GM19238 (cell line): ENCODE measurements at regions not wholly inside any gene's neighbourhood (a gene's known extent, or its start where the extent isn't known, plus 50 kb on each side); places are given as distances from the start of the nearest gene placed in this dataset.
"Not testable (repeated sequence)": the region's sequence is repeated elsewhere in the genome, so short reads cannot be mapped to it uniquely, and the experiment has no call there.

Experiments used
- DNase-seq: peaks from one replicate; pipeline ENCODE4 v3.0.0; 2011; ENCODE audit warnings: low spot score; ENCODE audit not compliant: insufficient read length

DNA sequence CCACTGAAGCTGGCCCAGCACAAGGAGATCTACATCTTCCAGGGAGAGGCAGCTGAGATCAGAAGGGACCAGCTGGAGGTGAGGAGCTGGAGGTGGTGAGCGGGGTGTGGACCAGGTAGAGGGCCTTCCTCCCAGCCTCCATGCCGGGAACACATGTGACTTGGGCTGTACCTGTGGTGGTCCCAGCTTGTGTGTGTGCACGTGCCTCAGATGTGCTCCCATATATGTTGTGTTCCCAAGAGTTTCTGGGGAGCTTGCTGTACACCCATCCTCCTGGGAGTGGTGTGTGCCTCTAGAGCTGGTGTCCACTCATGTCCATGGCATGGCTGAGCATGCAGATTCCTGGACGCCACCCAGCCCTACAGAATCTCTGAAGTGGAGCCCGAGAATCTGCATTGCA lies 183.7 kb upstream of the AKAP13 start:
- DNase-seq, result not testable (repeated sequence)

DNA sequence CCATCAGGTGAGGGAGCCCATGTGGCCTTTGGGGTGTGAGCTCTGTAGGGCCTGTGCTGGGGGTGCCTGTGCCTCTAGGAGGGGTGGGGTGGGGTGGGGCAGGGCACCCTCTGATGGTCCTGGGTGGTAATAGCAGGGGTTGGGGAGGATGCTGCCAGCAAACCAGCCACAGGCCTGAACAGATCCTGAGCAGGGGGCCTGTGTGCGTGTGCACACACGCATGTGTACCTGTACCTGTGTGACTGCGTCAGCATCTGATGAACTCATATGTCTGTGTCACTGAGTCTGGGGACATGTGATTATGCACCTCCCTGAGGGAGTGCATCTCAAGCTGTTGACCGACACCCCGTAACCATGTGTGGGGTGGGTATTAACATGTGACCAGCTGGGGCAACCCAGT lies 182.8 kb upstream of the AKAP13 start:
- not testable (repeated sequence) for DNase-seq

DNA sequence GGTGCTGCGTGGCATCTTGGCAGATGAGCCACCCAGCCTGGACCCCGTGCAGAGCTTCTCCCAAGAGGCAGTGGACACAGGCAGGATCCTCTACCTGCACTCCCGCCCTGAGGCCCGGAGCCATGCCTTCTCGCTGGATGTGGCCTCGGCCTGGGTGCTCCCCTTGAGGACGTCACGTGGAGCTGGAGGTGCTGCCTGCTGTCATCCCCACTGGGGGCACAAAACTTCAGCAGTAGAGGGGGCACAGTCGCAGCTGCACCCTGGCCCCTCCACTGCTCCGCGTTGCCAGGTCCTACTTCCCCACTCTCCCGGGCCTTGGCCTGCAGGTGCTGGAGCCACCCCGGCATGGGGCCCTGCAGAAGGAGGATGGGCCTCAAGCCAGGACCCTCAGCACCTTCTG lies 182.0 kb upstream of the AKAP13 start:
- DNase-seq, result not testable (repeated sequence)

DNA sequence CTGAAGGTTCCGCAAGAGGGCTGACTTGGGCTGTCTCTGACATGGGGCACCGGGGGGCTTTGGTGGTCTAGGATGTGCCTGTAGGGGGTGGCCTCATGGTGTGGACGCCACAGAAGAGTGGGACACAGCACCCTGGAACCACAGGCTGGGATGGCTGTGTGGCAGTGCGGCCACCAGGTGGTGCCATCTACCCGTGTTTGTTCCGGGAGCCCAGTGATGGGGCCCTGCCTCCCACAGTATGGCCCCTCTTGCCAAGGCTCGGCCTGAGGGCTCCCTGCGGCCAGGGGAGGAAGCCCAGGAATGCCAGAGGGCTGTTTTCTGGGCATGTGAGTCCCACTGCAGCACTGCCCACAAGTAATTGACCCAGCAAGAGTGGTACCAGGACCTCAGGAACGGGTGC lies 180.2 kb upstream of the AKAP13 start:
- DNase-seq, result not testable (repeated sequence)

DNA sequence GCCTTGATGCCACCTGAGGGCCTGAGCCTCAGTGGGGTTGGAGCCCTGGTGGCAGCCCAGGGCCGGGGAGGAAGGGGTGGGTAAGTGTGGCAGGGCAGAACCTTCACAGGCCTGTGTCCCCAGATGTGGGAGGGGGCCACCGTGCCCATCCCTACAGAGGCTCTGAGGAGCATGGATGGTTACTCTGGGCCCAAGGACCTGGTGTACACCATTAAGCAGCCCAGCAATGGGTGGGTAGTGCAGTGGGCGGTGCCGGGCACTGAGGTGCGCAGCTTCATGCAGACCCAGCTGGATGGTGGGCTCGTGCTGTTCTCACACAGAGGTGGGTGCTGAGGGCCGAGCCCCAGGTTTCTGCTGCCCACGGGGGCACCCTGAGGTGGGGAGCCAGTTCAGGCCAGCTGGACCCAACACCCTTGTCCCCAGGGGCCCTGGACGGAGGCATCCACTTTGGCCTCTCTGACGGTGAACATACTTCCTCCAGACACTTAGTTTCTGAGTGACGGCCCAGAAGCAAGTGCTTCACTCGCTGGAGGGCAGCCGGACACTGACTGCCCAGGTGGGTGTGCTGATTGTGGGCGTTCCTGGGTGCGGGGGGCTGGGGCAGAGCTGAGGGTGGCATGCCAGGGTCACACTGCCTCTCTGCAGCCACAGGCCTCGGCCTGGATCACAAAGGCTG lies 179.1 kb upstream of the AKAP13 start:
- DNase-seq, result not testable (repeated sequence)

DNA sequence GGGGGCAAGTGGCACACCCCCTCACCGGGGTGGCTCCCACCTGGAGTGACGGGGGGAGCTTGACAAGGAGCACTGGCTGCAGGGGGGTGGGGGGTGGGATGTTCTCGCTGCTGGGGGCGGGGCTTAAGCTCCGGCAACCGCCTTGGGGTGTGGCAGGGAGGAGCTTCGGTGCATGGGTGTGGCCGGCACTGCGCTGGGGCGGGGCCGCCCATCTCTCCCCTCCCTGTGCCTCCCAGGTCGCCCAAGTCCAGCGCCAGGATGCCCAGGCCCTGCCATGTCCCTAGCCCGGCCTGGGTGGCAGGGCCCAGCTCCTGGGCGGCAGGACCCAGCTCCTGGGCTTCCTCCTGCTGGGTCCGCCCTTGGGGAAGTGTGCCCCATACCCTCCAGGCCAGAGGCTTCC lies 175.9 kb upstream of the AKAP13 start:
- not testable (repeated sequence) for DNase-seq

DNA sequence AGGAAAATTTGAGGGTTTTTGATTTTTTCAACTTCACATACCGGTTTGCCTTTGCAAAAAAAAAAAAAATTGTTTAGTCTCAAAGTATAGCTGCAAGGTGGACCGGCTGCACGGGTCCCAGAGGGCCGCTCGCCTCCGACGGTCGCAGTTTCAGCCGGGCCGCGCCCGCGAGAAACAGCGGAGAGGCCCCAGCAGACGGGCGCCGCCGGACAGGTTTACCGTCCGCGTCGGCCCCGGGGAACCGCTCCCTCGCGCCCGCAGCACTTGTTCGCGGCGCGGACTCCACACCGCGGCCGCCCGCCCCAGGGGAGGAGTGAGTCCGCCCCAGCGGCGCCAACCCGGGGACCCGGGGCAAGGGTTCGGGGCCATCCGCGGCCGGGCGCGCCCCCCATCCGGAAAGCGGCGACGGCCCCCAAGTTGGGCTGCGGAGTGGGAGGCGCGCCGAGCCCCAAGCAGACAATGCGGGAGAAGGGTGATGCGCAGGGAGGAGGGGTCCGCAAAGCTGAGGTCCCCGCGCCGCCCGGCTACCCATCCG lies 146.5 kb upstream of the AKAP13 start:
- not testable (repeated sequence) for DNase-seq

DNA sequence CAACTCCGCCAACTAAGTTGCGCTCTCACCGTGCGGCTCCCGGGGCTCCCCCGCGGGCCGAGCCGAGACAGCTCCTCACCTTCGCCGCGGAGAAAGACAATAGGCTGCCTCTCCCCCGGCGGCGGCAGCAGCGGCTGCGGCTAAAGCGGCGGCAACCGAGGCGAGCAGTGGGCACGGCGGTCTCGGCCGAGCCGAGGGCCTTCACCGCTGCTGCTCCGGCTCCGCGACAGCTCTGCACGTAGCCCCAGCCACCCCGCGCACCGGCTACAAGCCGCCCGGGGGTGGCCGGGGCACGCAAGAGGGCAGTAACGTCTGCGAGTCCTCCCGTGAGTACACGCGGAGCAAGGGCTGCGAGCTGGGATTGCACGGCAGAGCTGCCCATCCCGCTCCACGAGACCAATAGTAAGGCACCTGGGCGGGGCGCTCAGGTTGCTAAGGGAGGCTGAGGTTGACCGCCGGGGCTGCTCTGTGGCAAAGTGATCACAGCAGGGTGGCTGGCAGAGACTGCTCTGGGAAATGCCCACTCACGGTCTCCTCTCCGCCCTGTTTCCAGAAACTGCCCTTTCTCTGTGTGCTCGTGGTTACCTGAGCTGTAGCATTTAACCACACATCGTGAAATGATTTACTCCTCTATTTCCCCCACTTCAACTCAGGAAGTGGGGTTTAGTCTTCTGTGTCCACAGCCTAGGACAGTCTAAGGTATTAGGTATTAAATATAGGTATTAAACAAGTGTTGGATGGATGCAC lies 145.8 kb upstream of the AKAP13 start:
- not testable (repeated sequence) for DNase-seq

DNA sequence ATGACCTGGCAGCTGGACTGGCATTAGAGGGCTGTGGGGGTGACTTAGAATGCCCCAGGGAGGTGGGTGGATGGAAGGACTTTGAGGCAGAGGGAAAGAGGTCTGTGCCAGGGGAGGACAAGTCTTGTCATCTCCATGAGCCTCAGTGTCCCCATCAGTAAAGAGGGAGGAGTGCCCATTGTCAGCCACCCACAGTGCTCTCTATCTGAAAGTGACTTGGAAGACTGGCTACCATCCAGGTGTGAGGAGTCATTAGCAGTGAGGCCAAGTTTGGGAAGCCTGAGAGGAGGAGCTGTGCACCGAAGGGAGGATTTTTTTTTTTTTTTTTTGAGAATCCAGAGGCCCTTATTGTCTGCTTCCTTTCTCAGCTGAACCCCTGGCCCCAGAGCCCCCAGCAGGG lies 136.3 kb upstream of the AKAP13 start:
- DNase-seq, result not testable (repeated sequence)

DNA sequence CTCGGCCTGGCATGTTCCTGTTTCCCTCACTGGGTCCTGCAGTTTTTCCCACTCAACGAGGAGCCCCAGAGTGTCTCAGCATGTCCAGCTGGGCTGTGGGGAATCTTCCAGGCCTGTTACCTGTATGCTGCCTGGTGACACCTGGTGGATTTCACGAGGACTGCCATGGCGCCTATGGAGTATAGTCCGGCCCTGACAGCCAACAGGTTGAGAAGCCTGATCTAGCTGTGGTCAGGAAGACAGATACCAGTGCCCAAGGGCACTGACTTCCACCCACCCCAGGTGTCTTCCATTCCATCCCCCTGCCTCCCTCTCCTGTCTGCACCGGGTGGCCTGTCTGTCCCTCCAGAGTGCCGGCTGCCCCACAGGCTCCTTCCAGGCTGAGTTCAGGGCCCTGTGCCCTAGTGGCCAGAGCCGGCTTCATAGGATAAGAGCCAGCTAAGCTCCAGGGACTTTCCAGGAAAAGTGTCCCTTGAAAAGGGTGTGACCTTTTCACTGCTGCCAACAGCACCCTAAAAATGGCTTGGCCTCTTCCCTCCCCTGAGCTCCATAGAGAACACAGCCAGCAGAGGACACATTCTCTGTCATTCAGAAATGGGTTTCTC lies 129.4 kb upstream of the AKAP13 start:
- not testable (repeated sequence) for DNase-seq

DNA sequence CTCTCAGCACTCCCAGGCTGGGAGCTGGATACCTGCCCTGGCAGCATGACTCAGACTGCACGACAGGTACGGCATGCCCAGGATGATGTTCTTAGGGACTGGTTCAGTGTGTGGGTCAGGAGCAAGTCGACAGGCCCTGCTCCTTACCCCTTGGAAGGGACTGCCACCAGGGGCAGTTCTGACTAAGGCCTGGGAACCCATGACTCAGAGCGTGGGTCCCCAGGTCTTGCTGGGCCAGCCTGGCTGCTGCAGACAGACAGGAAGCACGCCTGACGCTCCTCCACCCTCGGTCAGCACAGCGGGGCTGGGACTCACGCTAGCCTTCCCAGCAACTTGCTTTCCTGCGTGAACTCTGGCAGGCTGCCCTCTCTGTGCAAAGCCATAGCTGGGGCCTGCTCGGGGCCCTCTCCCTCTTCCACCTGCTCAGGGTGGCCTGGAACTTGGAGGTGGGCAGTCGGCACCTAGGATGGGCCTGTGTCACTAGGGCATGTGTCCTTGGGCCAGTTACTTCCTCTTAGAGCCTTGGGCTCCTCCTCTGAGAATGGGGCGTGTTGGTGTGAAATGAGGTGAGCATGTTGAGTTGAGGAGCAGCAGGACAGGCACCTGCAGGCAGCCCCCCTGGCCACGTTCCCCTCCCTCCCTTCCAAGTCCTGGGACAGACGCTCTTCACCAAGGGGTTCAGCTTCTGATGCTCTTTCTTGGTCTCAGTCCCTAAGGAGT lies 127.0 kb upstream of the AKAP13 start:
- DNase-seq, result peak; percentile 19

DNA sequence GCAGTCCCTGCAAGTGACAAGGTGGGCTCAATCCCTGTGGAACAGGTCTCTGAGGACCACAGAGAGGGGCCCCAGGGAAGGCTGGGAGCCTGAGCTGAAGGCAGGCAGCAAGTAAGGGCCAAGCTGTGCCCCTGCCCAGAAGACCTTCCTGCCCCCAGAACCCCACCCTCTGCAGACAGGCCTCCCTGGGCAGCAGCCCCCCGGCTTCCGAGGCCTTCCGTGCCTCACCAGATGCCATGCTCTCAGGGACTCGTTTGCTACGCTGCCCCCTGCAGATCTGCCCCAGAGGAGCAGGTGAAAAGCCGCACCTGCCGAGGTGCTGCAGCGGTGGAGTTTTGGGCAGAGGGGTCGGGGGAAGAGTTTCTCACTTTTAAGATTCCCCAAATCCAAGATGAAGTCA lies 125.4 kb upstream of the AKAP13 start:
- not testable (repeated sequence) for DNase-seq

DNA sequence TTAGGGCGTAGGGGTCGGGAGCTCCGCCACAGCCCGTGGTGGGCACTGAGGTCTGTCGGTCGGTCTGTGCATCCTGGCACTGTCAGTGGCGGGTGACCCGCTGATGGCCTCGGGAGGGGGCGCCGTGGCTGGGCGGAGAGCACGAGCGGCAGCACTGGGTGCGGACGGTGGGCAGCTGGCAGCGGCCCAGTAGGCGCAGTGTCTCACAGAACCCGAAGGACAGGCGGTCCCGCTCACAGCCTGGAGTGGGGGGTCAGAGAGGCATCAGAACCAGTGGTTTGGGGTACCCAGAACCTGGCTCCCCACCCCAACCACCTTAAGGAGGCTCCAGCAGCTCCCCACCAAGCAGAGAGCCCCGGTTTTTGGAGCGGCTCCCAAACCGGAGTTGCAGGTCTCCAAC lies 124.9 kb upstream of the AKAP13 start:
- DNase-seq, result not testable (repeated sequence)

DNA sequence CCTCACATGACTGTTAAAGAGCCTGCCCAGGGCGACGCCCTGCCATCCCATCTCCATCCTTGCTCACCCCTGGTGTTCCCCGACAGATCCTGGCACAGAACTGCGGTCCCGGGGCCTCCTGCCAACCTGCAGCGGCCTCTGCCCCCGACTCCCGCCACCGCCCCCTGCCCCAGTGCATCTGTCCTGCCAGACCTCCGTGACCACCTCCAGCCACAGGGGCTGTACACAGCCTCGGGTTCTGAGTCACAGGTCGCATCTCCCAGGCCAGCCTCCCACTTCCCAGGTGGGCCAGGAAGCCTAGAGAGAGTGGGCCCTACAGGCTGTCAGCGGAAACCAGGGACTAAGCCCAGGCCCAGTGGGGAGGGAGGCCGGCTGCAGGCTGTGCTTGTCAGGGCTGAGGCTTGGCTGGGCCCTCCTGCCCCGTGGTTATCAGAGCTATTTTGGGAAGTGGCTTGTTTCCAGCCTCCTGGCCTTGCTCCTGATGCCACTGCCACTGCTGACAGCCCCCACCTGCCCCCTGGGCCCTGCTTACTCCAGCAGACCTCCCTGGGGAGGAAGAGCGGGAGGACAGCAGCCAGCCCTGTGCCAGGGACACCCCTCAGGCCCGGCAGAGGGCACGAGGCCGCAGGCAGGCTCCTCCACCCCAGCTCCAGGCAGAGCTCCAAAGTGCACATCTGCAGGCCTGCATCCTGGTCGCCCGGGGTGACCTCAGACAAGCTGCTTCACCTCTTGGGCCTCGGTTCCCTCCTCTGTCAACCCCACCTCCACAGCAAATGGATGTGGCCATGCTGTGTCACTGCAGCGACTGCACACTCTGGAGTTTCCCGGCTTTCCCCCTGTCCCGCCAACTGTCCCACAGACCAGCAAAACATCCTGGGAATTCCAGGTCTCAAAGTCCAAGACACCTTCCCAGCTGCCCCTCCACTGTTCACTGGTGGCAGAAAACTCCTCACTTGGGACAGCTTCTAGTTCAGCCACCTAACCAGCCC lies 124.1 kb upstream of the AKAP13 start:
- not testable (repeated sequence) for DNase-seq

DNA sequence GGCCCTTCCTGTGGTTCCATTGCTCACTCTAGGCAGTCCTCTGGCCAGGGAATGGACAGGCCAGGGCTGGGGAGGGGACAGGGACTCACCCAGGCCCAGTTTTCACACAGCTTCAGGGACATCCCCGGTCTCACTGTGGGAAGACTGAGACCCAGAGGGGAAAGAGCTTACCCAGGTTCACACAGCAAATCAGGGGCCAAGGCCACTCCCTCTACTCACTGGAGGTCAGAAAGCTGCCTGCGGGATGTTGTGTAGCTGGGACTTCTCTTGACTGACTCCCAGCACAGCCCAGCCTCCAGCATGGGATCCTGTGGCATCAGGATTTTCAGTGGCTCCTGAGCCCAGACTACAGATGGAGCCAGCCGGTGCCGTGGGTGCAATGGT lies 122.3 kb upstream of the AKAP13 start:
- not testable (repeated sequence) for DNase-seq

DNA sequence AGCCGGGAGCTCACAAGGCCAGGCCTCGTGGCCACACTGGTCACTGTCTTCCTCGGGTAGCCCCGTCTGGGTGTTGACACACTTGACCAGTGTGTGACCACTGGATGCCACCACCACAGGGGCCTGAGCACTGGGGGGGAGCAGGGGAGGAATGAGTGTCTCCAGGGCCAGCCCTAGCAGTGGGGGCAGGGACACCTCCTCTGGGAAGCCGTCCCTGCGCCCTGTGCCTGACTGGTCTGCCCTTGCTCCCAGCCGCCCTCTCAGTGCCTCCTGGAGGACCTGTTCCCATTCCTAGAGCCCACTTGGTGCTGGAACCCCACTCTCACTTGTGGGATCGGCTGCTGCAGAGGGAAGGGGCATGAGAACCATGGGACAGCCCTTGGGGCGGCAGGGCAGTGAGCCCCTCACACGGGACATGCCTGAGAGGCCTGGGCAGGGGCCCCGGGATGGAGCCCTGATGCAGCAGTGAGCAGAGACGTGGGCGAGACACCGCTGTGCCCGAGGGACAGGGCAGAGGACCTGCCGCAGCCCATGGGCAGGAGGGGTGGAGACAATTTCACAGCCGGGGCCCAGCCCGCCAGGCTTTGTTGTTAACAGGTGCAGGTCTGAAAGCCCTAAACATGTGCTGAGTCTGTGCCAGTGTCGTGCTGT lies 121.7 kb upstream of the AKAP13 start:
- not testable (repeated sequence) for DNase-seq

DNA sequence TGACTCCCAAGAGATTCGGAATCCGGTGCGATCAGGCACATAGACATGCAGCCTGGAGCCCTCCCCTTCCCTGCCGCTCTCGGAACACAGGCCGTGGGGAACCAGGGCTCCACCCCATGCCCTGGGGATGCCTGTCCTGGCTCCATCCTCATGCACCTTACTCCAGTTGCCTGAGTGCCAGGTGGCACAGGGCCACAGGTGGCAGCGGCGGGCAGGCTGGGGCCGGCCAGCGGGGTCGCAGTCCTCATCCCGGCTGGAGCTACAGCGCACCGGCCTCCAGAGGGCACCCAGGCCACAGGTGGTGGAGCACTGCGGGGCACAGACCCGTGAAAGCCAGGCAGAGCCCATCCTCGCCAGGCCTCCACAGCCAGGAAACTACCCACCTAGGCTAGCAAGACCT lies 119.9 kb upstream of the AKAP13 start:
- DNase-seq, result not testable (repeated sequence)

DNA sequence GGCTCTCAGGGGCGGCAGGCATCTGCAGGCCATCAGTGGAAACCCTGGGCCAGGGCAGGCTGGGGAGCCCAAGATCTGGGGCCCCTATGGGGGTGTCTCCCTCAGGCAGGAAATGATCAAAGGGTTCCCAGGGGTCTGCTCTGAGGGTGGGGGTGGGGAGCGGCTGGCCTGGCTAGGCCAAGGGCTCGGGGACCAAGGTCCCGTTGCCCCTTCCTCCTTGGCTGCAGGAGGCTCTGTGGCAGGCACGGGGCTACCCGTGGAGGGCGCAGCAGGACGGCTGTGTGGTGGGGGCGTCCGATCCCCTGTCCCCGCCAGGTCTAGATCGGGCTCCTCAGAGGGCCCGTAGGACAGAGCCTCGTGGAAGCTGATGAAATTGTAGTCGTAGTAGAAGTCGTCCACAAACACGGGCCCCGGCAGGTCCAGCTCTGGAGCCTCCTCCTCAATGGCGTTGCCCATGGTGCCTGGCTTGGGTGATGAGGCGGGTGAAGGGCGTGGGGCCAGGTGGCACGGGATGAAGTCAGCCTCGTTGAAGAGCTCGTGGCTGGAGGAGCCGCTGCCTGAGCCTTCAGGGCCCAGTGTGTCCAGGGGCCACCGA lies 117.8 kb upstream of the AKAP13 start:
- DNase-seq, result not testable (repeated sequence)

DNA sequence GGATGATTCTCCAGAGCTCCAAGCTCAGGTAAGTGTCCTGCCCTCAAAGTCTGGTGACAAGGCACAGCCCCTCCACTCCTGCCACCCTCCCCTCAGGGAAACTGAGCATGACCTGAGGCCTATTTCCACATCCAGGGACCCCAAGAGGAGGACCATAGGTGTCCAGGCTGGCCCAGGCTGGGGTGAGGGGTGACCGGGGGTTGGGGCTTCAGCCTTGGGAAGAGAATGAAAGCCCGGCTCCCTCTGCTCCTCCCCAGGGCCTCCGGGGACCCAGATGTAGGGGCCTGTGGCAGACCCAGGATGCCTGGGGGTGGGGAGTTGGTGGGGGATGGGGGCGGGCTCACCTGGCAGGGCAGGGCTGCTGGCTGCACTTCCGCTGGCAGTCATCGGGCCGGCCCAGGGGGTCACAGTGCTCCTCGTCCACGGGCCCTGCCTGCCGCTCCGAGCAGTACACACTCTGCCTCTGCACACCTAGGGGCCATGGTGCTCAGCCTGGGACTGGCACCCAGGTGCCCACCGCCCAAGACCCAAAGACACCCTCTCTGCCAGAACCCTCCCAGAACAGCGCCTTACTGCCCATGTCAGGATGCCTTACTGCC lies 116.5 kb upstream of the AKAP13 start:
- not testable (repeated sequence) for DNase-seq
